Neural progenitor cell (in vitro differentiated cells): ENCODE measurements at regions not wholly inside any gene's neighbourhood (a gene's known extent, or its start where the extent isn't known, plus 50 kb on each side); places are given as distances from the start of the nearest gene placed in this dataset.

ENCODE experiments used
- DNase-seq: peaks from one replicate; pipeline ENCODE4 v3.0.0-alpha.2; 2016; ENCODE audit warnings: low spot score
- H2AFZ ChIP-seq: fragments of 200-600 bp; sonication (generic); replicated peaks from 2 replicates; pipeline ENCODE4 v1.6.1; 2016; ENCODE audit warnings: antibody characterized with exemption
- H3F3A ChIP-seq: fragments of 200-600 bp; sonication (generic); 2 replicates; pipeline ENCODE4 v1.6.1; 2016; ENCODE audit warnings: antibody characterized with exemption, low read depth
- H3K27ac ChIP-seq: fragments of 200-600 bp; sonication (generic); 2 replicates; pipeline ENCODE4 v1.5.1; 2016; ENCODE audit warnings: mild to moderate bottlenecking
- H3K27me3 ChIP-seq: fragments of 200-600 bp; sonication (generic); 2 replicates; pipeline ENCODE4 v1.6.1; 2016; ENCODE audit warnings: mild to moderate bottlenecking, moderate library complexity
- H3K36me3 ChIP-seq: fragments of 200-600 bp; sonication (generic); 2 replicates; pipeline ENCODE4 v1.5.1; 2016
- H3K4me1 ChIP-seq: fragments of 200-600 bp; sonication (generic); 2 replicates; pipeline ENCODE4 v1.6.1; 2016; ENCODE audit warnings: mixed run types
- H3K4me2 ChIP-seq: fragments of 200-600 bp; sonication (generic); 2 replicates; pipeline ENCODE4 v1.6.1; 2016
- H3K4me3 ChIP-seq: fragments of 200-600 bp; sonication (generic); 2 replicates; pipeline ENCODE4 v1.5.1; 2016
- H3K79me2 ChIP-seq: fragments of 200-600 bp; sonication (generic); 2 replicates; pipeline ENCODE4 v1.6.1; 2016; ENCODE audit warnings: low read depth
- H3K9ac ChIP-seq: fragments of 200-600 bp; sonication (generic); 2 replicates; pipeline ENCODE4 v1.6.1; 2016
- H3K9me3 ChIP-seq: fragments of 200-600 bp; sonication (generic); 2 replicates; pipeline ENCODE4 v1.5.1; 2016; ENCODE audit warnings: low read depth
- H4K20me1 ChIP-seq: fragments of 200-600 bp; sonication (generic); 2 replicates; pipeline ENCODE4 v1.6.1; 2016; ENCODE audit warnings: low read depth
- H3K27ac Mint-ChIP-seq: 3 replicates; pipeline ENCODE4 v1.8.0; 2021; ENCODE audit warnings: mixed read lengths
- H3K27me3 Mint-ChIP-seq: 2 replicates; pipeline ENCODE4 v1.8.0; 2022; ENCODE audit warnings: low read depth, mild to moderate bottlenecking, inconsistent platforms, moderate library complexity, mixed read lengths; ENCODE audit not compliant: insufficient read depth
- H3K36me3 Mint-ChIP-seq: 3 replicates; pipeline ENCODE4 v1.8.0; 2021; ENCODE audit warnings: mixed read lengths
- H3K4me1 Mint-ChIP-seq: 3 replicates; pipeline ENCODE4 v1.8.0; 2021; ENCODE audit warnings: mixed read lengths
- H3K4me3 Mint-ChIP-seq: 3 replicates; pipeline ENCODE4 v1.8.0; 2021; ENCODE audit warnings: mild to moderate bottlenecking, moderate library complexity, mixed read lengths
- H3K9me3 Mint-ChIP-seq: 3 replicates; pipeline ENCODE4 v1.8.0; 2020; ENCODE audit warnings: mixed read lengths
- EZH2 ChIP-seq: fragments of 200-600 bp; sonication (generic); IDR thresholded peaks from 2 replicates; pipeline ENCODE4 v1.6.1; 2017; ENCODE audit warnings: antibody characterized with exemption, mild to moderate bottlenecking, moderate library complexity
- EZH2phosphoT487 ChIP-seq: fragments of 200-600 bp; sonication (generic); IDR thresholded peaks from 2 replicates; pipeline ENCODE4 v1.6.1; 2017; ENCODE audit warnings: antibody characterized with exemption
- TF ChIP-seq, protein P1 (sequence below): fragments of 200-600 bp; sonication (generic); IDR thresholded peaks from 2 replicates; pipeline ENCODE4 v1.5.1; 2017; ENCODE audit warnings: antibody characterized with exemption, mild to moderate bottlenecking

DNA sequence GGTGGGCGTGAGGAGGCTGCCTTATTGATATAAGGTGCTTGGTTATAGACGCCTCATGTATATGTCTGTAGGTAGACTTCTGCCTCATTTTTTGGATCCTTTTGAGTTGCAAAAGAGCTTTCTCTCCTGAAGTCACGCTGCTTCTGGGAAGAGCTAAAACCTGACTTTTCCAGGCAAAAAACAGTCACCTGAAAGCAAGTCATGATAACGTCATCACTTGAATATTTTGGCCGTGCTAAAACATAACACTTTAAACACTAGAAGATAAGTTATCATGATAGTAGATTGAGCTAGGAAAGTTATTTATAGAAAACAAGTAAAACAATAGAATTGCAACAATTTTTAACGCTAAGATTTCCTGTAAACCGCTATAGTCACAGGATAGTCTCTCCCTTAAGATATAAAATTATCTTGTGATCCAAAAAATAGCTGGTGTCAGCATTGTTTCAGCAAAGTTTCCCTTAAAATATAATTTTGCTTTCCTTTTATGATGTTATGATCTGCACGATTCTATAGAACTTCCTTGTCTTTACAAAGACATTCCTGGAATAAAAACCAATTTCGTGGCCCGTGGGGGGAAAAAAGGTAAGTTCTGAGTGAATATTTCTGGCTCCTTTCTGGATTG, 69.0 kb upstream of the AKAP12 start:
- Histone ChIP-seq H3K4me3 (no peak overlapping the region), H2AFZ (no peak overlapping the region), H3K4me2 (no peak overlapping the region), H3K27me3 (no peaks in the 10 kb centered on the region), H3K79me2 (no peaks in the 10 kb centered on the region), H3K9ac (no peak overlapping the region), H3K9me3 (no peaks in the 10 kb centered on the region), H3K4me1 (no peaks in the 10 kb centered on the region), H3K36me3 (no peaks in the 10 kb centered on the region), H3K27ac (no peak overlapping the region), H4K20me1 (no peaks in the 10 kb centered on the region), H3F3A (no peaks in the 10 kb centered on the region)
- Mint-ChIP-seq H3K9me3 (peaks cover 2% of the 10 kb centered on the region), H3K4me3 (no peak overlapping the region), H3K27ac (peak overlapping the region; percentile 70), H3K4me1 (peaks cover 8% of the 10 kb centered on the region), H3K36me3 (peaks cover 2% of the 10 kb centered on the region), H3K27me3 (no peaks in the 10 kb centered on the region)
- DNase-seq: no peak
- TF ChIP-seq, protein P1, sequence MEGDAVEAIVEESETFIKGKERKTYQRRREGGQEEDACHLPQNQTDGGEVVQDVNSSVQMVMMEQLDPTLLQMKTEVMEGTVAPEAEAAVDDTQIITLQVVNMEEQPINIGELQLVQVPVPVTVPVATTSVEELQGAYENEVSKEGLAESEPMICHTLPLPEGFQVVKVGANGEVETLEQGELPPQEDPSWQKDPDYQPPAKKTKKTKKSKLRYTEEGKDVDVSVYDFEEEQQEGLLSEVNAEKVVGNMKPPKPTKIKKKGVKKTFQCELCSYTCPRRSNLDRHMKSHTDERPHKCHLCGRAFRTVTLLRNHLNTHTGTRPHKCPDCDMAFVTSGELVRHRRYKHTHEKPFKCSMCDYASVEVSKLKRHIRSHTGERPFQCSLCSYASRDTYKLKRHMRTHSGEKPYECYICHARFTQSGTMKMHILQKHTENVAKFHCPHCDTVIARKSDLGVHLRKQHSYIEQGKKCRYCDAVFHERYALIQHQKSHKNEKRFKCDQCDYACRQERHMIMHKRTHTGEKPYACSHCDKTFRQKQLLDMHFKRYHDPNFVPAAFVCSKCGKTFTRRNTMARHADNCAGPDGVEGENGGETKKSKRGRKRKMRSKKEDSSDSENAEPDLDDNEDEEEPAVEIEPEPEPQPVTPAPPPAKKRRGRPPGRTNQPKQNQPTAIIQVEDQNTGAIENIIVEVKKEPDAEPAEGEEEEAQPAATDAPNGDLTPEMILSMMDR: no peak
- TF ChIP-seq EZH2phosphoT487 (no peak), EZH2 (no peak)

DNA sequence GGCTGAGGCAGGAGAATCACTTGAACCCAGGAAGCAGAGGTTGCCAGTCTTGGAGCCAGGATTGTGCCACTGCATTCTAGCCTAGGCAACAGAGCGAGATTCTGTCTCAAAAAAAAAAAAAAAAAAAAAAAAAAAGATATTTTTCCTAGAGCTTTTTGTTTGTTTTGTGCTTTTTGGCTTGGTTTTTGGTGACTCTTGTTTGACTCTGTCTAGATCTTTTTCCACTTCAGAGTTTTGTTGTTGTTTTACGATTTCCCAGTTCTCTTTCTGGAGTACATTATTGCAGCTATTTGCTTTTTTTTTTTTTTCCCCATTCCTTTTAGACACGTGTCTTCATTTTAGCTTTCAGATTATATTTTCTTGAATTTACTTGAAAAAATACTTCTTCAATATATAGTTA, 67.0 kb upstream of the AKAP12 start:
- Histone ChIP-seq H3K36me3 (no peaks in the 10 kb centered on the region), H3K27me3 (no peaks in the 10 kb centered on the region), H3K4me3 (no peak overlapping the region), H3K9ac (no peak overlapping the region), H4K20me1 (no peaks in the 10 kb centered on the region), H3F3A (no peaks in the 10 kb centered on the region), H3K4me2 (no peak overlapping the region), H3K9me3 (no peaks in the 10 kb centered on the region), H3K4me1 (no peaks in the 10 kb centered on the region), H2AFZ (no peak overlapping the region), H3K79me2 (no peaks in the 10 kb centered on the region), H3K27ac (no peak overlapping the region)
- Mint-ChIP-seq H3K4me1 (peaks cover 10% of the 10 kb centered on the region), H3K9me3 (peaks cover under 1% of the 10 kb centered on the region), H3K36me3 (peaks cover under 1% of the 10 kb centered on the region), H3K27me3 (peaks cover 2% of the 10 kb centered on the region), H3K27ac (no peak overlapping the region), H3K4me3 (no peak overlapping the region)
- no peak for DNase-seq
- TF ChIP-seq, protein P1: no peak
- TF ChIP-seq EZH2phosphoT487 (no peak), EZH2 (no peak)

DNA sequence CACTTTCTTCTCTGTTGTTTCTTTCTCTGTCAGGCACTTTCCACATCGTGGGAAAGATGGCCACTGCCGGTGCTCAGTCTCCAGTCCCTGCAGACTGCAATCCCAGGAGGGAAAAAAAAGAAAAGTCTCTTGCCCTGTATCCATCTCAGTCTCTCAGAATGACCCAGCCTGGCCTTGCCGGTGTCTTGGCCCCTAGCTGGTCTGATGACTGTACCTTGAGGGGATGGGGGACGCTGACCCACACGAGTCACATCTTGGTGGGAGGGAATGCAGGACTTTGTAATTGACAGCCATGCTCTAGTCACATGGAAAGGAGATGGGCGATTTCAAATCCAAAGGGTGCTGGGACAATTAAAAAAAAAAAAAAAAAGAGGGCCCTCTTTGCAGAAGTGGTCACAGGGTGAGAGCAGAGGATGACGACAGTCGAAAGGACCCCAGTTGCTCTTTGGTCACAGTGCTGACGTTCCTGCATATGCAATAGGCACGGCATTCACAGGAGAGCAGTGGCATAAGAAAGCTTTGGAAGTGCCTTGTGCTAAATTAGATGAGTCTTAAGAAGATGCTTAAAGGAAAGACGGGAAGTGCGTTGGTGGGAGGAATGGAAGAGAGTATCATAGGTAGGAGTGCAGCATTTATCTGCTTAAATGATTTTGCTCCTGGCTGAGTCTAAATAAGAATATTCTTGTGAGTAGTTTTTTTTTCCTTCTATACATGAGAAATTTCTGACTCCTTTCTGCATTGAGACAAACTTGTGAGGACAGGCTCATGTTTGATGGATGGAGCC, 63.9 kb upstream of the AKAP12 start:
- H3K4me1 Mint-ChIP-seq: peaks cover 23% of the 10 kb centered on the region

More for the DNA sequence above, 63.9 kb upstream of the AKAP12 start:
- Mint-ChIP-seq H3K4me3 (no peak overlapping the region), H3K36me3 (no peaks in the 10 kb centered on the region), H3K9me3 (no peaks in the 10 kb centered on the region), H3K27ac (peak overlapping the region; percentile 54), H3K27me3 (peaks cover 9% of the 10 kb centered on the region)
- Histone ChIP-seq H3K4me3 (no peak overlapping the region), H3K36me3 (no peaks in the 10 kb centered on the region), H3K9ac (no peak overlapping the region), H3K79me2 (no peaks in the 10 kb centered on the region), H3K27me3 (no peaks in the 10 kb centered on the region), H3F3A (no peaks in the 10 kb centered on the region), H3K4me1 (no peaks in the 10 kb centered on the region), H4K20me1 (no peaks in the 10 kb centered on the region), H2AFZ (peak overlapping the region; percentile 68), H3K27ac (no peak overlapping the region), H3K4me2 (no peak overlapping the region), H3K9me3 (no peaks in the 10 kb centered on the region)
- no peak for DNase-seq
- TF ChIP-seq EZH2phosphoT487: no peak
- TF ChIP-seq EZH2: no peak
- TF ChIP-seq, protein P1: no peak
